H1 (cell line): ENCODE measurements at regions not wholly inside any gene's neighbourhood (a gene's known extent, or its start where the extent isn't known, plus 50 kb on each side); places are given as distances from the start of the nearest gene placed in this dataset.
"Not testable (repeated sequence)": the region's sequence is repeated elsewhere in the genome, so short reads cannot be mapped to it uniquely, and the experiment has no call there.

Experiments
- CTCF ChIA-PET: fragments of 300-600 bp; sonication (Branson Sonifier 250); formaldehyde crosslinking; loops from one replicate; lab custom pipeline; 2021; ENCODE audit not compliant: partially characterized antibody; lab: Charles Lee
- POLR2A ChIA-PET: fragments of 300-600 bp; sonication (Branson Sonifier 250); formaldehyde crosslinking; loops from one replicate; lab custom pipeline; 2021; ENCODE audit warnings: inconsistent platforms; ENCODE audit not compliant: partially characterized antibody; lab: Charles Lee
- DNase-seq, 2 experiments: peaks; one replicate each; pipeline versions ENCODE4 v3.0.0 to v3.0.0-alpha.2; 2010 to 2022; ENCODE audit warnings: low spot score in 2 of 2, low read depth in 1 of 2, mixed read lengths in 1 of 2
- FAIRE-seq: peaks from 2 replicates; lab custom pipeline; 2011; peaks lifted over from hg19 to GRCh38; lab: Jason Lieb, UNC
- H2AFZ ChIP-seq: 2 replicates; pipeline ENCODE4 v1.8.1; 2012; ENCODE audit warnings: low read length, inconsistent platforms
- H2AK5ac ChIP-seq: 2 replicates; pipeline ENCODE4 v1.6.1; 2013; ENCODE audit warnings: low read depth, low read length
- H2BK120ac ChIP-seq: replicated peaks from 2 replicates; pipeline ENCODE3; 2013; ENCODE audit warnings: low read depth, low read length, inconsistent platforms
- H2BK12ac ChIP-seq: 2 replicates; pipeline ENCODE4 v1.6.1; 2013; ENCODE audit warnings: low read depth, low read length
- H2BK15ac ChIP-seq: 2 replicates; pipeline ENCODE4 v1.6.1; 2013; ENCODE audit warnings: low read length
- H2BK20ac ChIP-seq: 2 replicates; pipeline ENCODE4 v1.6.1; 2013; ENCODE audit warnings: low read length
- H2BK5ac ChIP-seq: 2 replicates; pipeline ENCODE4 v1.6.1; 2013; ENCODE audit warnings: low read depth, low read length
- H3K14ac ChIP-seq: 2 replicates; pipeline ENCODE4 v1.6.1; 2013; ENCODE audit warnings: inconsistent platforms; ENCODE audit not compliant: insufficient read length
- H3K18ac ChIP-seq: 2 replicates; pipeline ENCODE4 v1.6.1; 2013; ENCODE audit warnings: low read length; ENCODE audit errors: extremely low read depth
- H3K23ac ChIP-seq: 2 replicates; pipeline ENCODE4 v1.6.1; 2013; ENCODE audit warnings: inconsistent platforms; ENCODE audit not compliant: insufficient read length
- H3K23me2 ChIP-seq: 2 replicates; pipeline ENCODE4 v1.6.1; 2013; ENCODE audit warnings: low read depth, low read length
- H3K27ac ChIP-seq: 2 replicates; pipeline ENCODE4 v1.6.1; 2011; ENCODE audit warnings: low read depth, low read length, inconsistent platforms
- H3K27me3 ChIP-seq, 4 experiments: replicated peaks in 1 of 4; 1 replicate in 1 of 4; 2 replicates in 3 of 4; pipeline versions ENCODE4 v1.6.1 to v1.8.1; 2011 to 2013; ENCODE audit warnings: low read length in 3 of 4, mild to moderate bottlenecking in 3 of 4, inconsistent platforms in 2 of 4, mixed read lengths in 2 of 4, moderate library complexity in 1 of 4; ENCODE audit not compliant: control insufficient read depth in 3 of 4, insufficient read depth in 3 of 4; ENCODE audit errors: extremely low read depth in 1 of 4
- H3K36me3 ChIP-seq, 4 experiments: 2 replicates each; pipeline versions ENCODE4 v1.6.1 to v1.8.1; 2011 to 2013; ENCODE audit warnings: mild to moderate bottlenecking in 4 of 4, low read length in 3 of 4, moderate library complexity in 2 of 4, control low read depth in 1 of 4, inconsistent platforms in 1 of 4; ENCODE audit not compliant: insufficient read depth in 4 of 4, control insufficient read depth in 2 of 4
- H3K4ac ChIP-seq: replicated peaks from 2 replicates; pipeline ENCODE3; 2013; ENCODE audit warnings: low read length, low read depth, mixed read lengths, inconsistent platforms; ENCODE audit not compliant: insufficient read length
- H3K4me1 ChIP-seq, 4 experiments: replicated peaks in 1 of 4; 1 replicate in 1 of 4; 2 replicates in 3 of 4; pipeline versions ENCODE4 v1.6.1 to v1.8.1; 2011 to 2013; ENCODE audit warnings: low read length in 3 of 4, inconsistent platforms in 2 of 4, mixed read lengths in 1 of 4; ENCODE audit not compliant: insufficient read depth in 4 of 4, control insufficient read depth in 3 of 4
- H3K4me2 ChIP-seq, 2 experiments: 2 replicates each; pipeline versions ENCODE4 v1.6.1 to v1.8.1; 2011 to 2013; ENCODE audit warnings: low read depth in 2 of 2, low read length in 2 of 2, control low read depth in 1 of 2, inconsistent platforms in 1 of 2, mild to moderate bottlenecking in 1 of 2; ENCODE audit not compliant: insufficient read depth in 1 of 2
- H3K4me3 ChIP-seq, 4 experiments: fragments of 200-600, 300-600 bp in 1 of 4; sonication (generic), shearing (Covaris generic), sonication (Bioruptor Twin) in 1 of 4; 2 replicates each; pipeline versions ENCODE4 v1.5.1 to v1.8.1; 2011 to 2016; ENCODE audit warnings: low read length in 4 of 4, low read depth in 3 of 4, control low read depth in 2 of 4, inconsistent platforms in 2 of 4, mild to moderate bottlenecking in 2 of 4, mixed read lengths in 1 of 4, moderate library complexity in 1 of 4; ENCODE audit not compliant: insufficient read depth in 2 of 4; ENCODE audit errors: extremely low read depth in 1 of 4
- H3K56ac ChIP-seq: replicated peaks from 2 replicates; pipeline ENCODE3; 2013; ENCODE audit warnings: low read depth, mild to moderate bottlenecking, mixed read lengths, low read length, inconsistent platforms; ENCODE audit not compliant: insufficient read length
- H3K79me1 ChIP-seq: 2 replicates; pipeline ENCODE4 v1.6.1; 2013; ENCODE audit warnings: low read depth, low read length, control low read depth
- H3K79me2 ChIP-seq, 2 experiments: 2 replicates each; pipeline versions ENCODE4 v1.6.1 to v1.8.1; 2012 to 2013; ENCODE audit warnings: low read length in 2 of 2, mild to moderate bottlenecking in 2 of 2, inconsistent platforms in 1 of 2; ENCODE audit not compliant: insufficient read depth in 2 of 2, control insufficient read depth in 1 of 2
- H3K9ac ChIP-seq, 4 experiments: replicated peaks in 1 of 4; 1 replicate in 1 of 4; 2 replicates in 3 of 4; pipeline versions ENCODE4 v1.6.1 to v1.8.1; 2011 to 2013; ENCODE audit warnings: low read depth in 3 of 4, low read length in 3 of 4, control low read depth in 2 of 4, mild to moderate bottlenecking in 2 of 4, moderate library complexity in 2 of 4, inconsistent platforms in 1 of 4; ENCODE audit errors: extremely low read depth in 1 of 4
- H3K9me3 ChIP-seq, 2 experiments: 2 replicates each; pipeline versions ENCODE4 v1.6.1 to v1.8.1; 2012 to 2013; ENCODE audit warnings: mild to moderate bottlenecking in 2 of 2, moderate library complexity in 2 of 2, control low read depth in 1 of 2, inconsistent platforms in 1 of 2, low read depth in 1 of 2, low read length in 1 of 2, mixed read lengths in 1 of 2; ENCODE audit not compliant: insufficient read depth in 2 of 2
- H4K20me1 ChIP-seq, 2 experiments: replicated peaks in 1 of 2; 2 replicates each; pipeline versions ENCODE3 to v1.8.1; 2011 to 2013; ENCODE audit warnings: inconsistent platforms in 2 of 2, low read length in 2 of 2, mild to moderate bottlenecking in 1 of 2; ENCODE audit not compliant: insufficient read depth in 2 of 2, control insufficient read depth in 1 of 2
- H4K5ac ChIP-seq: 2 replicates; pipeline ENCODE4 v1.6.1; 2013; ENCODE audit warnings: low read length, low read depth, mixed read lengths, inconsistent platforms; ENCODE audit not compliant: insufficient read length
- H4K8ac ChIP-seq: 2 replicates; pipeline ENCODE4 v1.8.0; 2013; ENCODE audit warnings: mild to moderate bottlenecking, moderate library complexity, low read length, inconsistent platforms; ENCODE audit not compliant: insufficient read depth; ENCODE audit errors: extremely low read depth
- H4K91ac ChIP-seq: replicated peaks from 2 replicates; pipeline ENCODE3; 2013; ENCODE audit warnings: low read length, mixed read lengths, inconsistent platforms; ENCODE audit not compliant: insufficient read length
- WGBS, 2 experiments: shearing (Covaris generic) in 1 of 2; methylation state at CpG; one replicate each; pipeline versions ENCODE4 v1.1.6 to v1.1.7; 2013 to 2015; ENCODE audit warnings: low lambda C conversion rate in 2 of 2, mixed read lengths in 2 of 2, inconsistent platforms in 1 of 2, low coverage in 1 of 2, missing lambda C conversion rate in 1 of 2; ENCODE audit not compliant: insufficient replicate concordance in 2 of 2, insufficient coverage in 1 of 2, insufficient read length in 1 of 2; ENCODE audit errors: extremely low coverage in 1 of 2, missing lambda C conversion rate in 1 of 2; 5-methylcytosine and 5-hydroxymethylcytosine counted together

DNA sequence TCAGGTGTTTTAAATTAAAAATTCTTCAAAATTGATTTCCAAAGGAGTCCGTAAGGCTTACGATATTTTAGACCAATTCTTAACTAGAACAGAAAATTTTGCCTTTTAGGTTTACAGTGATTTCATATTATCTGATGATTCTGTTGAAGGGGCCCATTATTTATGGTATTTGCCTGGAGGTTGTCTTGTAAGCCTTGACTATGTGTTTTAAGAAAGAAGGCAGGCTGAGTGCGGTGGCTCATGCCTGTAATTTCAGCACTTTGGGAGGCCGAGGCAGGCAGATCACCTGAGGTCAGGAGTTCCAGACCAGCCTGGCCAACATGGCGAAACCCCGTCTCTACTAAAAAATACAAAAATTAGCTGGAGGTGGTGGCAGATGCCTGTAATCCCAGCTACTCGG lies 67.0 kb upstream of the RGL1 start:
- 91% methylated on average over 7 of the region's 7 CpGs; no CpG with 5 or more reads in 1 of the 2 experiments for WGBS, 2 experiments
- H3K9me3 ChIP-seq, H3K4ac ChIP-seq, H3K23ac ChIP-seq, H3K56ac ChIP-seq, H4K8ac ChIP-seq, H3K23me2 ChIP-seq, H3K4me3 ChIP-seq, H3K14ac ChIP-seq, DNase-seq, H3K18ac ChIP-seq, H4K5ac ChIP-seq, H3K27ac ChIP-seq, H2AK5ac ChIP-seq, H2BK5ac ChIP-seq, H4K91ac ChIP-seq, POLR2A ChIA-PET, H2BK120ac ChIP-seq, H2AFZ ChIP-seq, H2BK20ac ChIP-seq, H3K9ac ChIP-seq, H4K20me1 ChIP-seq, FAIRE-seq, H3K36me3 ChIP-seq, H2BK15ac ChIP-seq, H3K79me2 ChIP-seq, H3K79me1 ChIP-seq, H2BK12ac ChIP-seq, H3K4me2 ChIP-seq, H3K27me3 ChIP-seq, H3K4me1 ChIP-seq: not testable (repeated sequence)
- CTCF ChIA-PET: interaction anchor here (1.1 to 1.8 kb wide), 2 partner anchors 115 to 178 kb away, joined by 3 to 6 read pairs; no protein-coding TSS in a partner anchor
